Activated CD4-positive, CD25-positive, alpha-beta regulatory T cell treated with anti-CD3 and anti-CD28 coated beads, Interleukin-2, amount 50 U/mL, for 24 hours (primary cell): ENCODE measurements at regions not wholly inside any gene's neighbourhood (a gene's known extent, or its start where the extent isn't known, plus 50 kb on each side); places are given as distances from the start of the nearest gene placed in this dataset.
"Not testable (repeated sequence)": the region's sequence is repeated elsewhere in the genome, so short reads cannot be mapped to it uniquely, and the experiment has no call there.

Experiments used
- ATAC-seq, 2 donors: fragments of 150-1000 bp; cut with Tn5 transposase; one replicate each; pipeline ENCODE4 v1.10.0; 2021; ENCODE audit warnings: mild to moderate bottlenecking in 1 of 2, moderate library complexity in 1 of 2

DNA sequence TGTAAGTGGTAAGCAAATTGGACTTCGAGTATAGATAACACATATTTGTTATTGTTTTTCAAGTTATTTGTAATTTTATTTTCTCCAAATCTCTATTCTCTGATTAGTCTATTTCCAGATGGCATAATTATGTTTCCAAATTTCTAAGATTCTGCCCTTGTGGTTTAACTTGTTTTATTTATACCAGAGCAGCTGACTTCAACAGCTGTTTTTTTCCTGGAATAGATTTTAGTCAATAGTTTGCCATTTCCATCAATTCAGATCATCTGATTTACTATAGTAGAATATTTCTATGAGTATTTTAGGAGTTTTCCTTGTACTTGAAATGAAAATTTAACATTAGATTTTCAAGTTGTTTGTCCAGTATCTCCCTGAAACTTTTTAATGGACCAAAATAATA is 848.7 kb upstream of the MIR17HG start:
- no peak for ATAC-seq

DNA sequence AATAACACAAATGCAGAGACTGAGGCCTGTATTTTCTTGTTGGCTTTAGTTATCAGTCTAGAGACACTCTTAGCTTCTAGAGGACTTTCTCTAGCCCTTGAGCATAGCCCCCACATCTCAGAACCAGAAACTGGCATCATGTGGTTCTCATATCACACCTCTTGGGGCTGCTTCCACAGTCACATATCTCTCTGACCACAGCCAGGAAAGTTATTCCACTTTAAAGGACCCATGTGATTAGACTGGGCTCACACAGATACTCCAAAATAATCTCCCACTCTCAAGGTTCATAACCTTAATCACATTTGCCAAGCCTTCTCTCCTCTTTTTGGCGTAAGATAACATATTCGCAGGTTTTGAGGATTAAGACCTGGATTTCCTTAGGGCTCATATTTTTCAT is 846.9 kb upstream of the MIR17HG start:
- no peak for ATAC-seq

DNA sequence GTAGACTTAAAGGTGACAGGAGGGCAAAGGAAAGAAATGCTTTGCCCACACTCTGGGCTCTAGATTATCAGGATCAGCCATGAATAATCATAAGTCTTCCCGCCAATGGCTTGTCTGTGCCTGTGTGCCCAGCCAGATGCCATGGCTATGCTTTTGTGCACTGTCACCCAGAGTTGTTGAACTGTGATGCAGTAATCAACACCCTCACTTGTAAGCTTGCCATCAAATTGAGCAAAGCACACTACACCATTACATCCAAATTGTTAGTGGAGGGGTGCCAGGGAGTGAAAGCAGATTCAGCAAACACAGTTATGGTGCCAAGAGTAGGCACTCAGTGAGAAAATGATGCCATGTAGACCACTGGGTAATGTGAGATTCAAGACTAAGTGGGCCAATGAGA is 845.3 kb upstream of the MIR17HG start:
- no peak for ATAC-seq

DNA sequence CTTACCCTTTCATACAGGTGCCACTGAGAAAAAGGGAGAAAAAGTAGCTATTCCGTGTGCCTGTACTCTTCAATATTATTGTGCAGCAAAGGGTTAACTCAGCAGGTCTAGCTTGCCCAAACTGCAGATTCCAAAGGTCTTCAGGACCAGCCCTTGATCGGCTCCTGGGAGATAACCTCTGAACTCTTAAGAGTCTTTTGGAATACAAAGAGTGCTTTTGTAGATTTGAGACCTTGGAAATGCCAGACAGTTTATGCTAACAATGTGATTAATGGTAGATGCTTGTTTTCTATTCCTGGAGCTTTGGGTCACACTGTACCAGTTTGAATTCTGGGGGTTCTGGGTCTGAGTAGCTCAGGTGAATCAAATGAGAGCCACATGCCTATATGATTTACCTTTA is 844.7 kb upstream of the MIR17HG start:
- no peak for ATAC-seq

DNA sequence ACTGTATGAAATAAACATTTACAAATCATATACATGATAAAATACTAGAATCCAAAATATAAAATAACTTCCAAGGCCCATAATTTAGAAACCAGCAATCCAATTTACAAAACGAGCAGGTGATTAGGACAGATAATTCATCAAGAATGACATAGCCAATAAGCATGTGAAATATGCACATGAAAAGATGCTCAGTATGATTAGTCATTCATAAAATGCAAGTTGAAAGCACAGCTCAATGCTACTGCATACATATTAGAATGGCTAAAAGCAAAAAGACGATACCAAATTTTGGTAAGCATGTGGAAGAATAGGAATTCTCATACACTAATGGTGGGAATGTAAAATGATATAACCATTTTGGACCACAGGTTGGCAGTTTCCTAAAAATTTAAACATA is 837.2 kb upstream of the MIR17HG start:
- ATAC-seq, result no peak

DNA sequence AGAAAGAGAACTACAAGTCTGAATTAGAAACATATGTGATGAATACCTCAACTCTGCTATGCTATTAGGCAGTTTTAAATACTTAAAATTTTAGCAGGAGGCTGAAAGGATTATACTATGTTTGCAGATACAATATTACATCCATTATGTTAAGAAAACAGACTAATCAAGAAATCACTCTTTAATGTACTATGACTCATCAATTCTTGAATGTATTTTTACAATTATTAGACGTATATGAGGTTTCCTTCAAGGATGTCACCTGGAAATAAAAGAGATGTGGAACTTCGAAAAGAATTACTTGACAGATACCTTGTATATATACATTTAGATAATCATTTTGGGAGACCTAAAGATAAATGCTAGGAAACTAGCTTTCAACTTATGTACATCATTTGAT is 835.6 kb upstream of the MIR17HG start:
- ATAC-seq, result no peak

DNA sequence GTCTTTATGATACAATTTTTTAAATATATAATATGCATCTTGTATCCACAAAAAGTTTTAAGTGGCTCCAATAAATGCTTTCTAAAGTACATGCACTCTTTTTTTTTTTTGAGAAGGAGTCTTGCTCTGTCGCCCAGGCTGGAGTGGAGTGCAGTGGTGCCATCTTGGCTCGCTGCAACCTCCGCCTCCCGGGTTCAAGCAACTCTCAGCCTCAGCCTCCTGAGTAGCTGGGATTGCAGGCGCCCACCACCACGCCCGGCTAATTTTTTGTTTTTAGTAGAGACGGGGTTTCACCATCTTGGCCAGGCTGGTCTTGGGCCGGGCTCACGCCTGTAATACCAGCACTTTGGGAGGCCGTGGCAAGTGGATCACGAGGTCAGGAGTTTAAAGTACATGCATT is 832.8 kb upstream of the MIR17HG start:
- not testable (repeated sequence) for ATAC-seq

DNA sequence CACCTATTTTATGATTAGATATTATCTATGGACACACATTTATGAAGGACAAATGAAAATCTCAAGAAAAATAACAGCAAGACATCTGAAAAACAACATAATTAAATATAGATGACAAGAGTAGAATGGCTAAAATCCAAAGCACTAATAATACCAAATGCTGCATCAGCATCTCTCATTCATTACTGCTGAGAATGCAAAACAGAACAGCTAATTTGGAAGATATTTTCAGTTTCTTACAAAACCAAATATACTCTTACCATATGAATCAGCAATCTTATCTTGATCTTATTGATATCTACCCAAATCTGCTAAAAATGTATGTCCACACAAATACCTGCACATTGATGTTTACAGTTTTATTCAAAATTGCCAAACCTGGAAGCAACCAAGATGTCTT is 829.1 kb upstream of the MIR17HG start:
- ATAC-seq, result no peak

DNA sequence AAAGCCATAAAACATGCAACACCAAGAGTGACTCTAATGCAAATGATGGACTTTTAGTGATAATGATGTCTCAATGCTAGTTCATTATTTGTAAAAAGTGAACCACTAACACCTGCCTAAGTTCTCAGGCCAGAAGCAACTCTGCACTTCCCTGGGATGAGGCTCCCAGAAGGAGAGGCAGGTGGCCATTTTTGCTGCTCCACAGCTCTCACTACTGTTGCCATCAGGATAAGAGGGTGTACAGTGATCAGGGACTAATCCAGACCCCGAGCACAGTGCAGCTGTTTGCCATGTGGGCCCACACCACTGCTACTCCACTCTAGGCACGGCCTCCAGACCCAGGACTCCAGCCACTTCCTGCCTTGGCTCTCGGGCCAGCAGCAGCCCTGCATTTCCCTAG is 828.3 kb upstream of the MIR17HG start:
- ATAC-seq, result no peak

DNA sequence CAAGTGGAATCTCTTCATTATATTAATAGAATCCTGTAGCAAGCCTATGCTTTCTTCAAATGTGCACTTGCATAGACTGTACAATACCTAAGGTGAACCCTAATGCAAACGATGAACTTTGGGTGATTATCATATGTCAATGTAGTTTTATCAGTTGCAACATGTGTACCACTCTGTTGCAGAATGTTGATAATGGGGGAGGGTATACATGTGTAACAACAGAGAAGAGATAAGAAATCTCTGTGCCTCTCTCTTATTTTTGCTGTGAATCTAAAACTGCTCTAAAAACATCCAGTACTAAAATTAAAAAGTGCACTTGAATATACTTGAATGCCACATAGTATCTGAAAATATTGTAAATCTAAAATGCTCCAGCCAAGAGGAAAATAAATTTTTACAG is 820.8 kb upstream of the MIR17HG start:
- no peak for ATAC-seq

DNA sequence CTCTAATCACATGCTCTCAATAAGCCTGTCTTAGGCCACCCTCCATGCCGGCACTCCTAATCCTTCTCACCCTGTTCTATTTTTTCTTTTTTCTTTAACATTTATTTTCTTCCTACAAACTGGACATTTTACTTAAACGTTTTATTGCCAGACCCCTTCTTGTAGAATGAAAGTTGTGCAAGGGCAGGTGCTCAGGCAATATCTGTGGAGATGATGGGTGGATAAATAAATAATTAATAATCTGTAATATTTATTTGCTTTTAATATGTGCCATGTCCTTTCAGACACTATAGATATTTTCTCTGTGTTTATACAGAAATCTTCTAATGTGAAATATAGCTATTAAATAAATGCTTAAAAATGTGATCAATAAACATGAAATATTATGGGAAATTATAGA is 815.7 kb upstream of the MIR17HG start:
- no peak for ATAC-seq

DNA sequence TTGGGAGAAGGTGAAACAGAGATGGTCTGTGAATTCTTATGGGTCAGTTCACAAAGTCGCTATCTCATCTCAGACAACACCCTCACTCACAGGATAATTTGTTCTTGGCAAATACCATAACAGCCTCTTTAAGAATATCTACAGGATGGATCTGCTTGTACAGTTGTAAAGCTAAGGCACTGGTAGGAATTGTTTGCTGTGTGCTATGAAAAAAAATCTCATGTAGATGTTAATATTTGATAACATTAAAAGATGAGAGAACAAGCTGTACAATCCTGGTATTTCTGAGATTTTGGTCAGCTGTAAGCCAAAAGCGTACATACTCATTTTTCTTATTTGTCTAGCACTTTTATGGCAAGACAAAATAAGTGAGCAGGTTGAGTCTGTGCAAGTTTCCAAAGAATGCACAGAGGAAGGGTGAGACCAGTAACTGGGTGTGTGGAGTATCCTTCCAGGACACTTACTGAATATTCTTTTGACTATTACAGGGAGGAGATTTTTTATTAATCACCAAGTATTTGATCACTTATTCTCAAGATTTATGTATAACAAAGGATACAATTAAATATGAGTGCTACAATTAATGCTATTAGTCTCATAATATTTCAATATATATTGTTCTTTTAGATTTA is 814.5 kb upstream of the MIR17HG start:
- no peak for ATAC-seq

DNA sequence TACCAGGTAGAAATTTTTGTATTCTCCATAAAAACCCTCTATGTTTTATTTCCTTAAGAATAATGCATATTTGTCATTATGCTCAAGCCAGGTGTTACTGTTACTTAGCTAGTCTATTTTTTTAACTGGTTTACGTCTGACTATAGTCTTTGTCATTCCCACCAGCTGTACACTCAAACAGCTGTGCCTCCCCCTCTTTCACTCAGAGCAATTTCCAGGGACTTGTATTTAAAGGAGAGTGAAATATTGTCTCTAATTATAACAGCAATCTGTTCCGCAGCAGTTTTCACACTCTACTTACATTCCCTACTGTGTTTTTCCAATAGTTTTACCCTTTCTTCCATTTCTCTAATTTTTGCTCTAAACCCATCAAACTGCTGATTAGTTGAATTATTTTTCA is 813.6 kb upstream of the MIR17HG start:
- ATAC-seq, result no peak

DNA sequence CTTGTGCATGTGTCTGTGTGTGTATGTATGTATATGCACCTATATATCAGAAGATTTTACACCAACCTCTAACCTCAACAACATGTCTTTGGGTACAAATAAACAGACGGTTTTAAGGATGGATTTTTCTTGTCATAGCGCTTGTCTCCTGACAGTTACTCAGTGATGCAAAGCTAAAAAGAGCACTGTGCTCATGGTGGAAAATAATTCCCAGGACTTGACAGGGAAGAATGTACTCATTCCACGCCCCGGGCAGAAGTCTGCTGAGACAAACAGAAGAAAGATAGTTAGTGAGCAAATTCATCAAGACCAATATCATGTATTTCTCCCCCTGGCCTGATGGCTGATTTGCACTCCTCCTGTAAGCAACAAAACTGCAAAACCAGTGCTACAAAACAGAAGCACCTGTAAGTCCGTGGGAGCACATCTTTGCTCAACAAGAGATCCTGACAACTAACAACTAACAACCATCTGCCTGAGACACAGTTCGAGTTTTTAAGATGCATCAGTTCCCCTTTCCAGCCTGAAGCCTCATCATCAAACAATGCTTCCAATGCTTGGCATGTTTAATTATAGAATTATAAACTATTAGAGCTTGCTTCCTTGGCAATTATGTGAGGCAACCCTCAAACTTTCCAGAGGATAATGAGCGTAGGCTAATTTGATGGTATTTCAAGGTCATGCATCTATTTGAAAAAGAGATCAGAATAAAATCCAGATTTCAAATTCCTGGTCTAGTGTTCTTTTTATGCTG is 812.7 kb upstream of the MIR17HG start:
- ATAC-seq, result no peak

DNA sequence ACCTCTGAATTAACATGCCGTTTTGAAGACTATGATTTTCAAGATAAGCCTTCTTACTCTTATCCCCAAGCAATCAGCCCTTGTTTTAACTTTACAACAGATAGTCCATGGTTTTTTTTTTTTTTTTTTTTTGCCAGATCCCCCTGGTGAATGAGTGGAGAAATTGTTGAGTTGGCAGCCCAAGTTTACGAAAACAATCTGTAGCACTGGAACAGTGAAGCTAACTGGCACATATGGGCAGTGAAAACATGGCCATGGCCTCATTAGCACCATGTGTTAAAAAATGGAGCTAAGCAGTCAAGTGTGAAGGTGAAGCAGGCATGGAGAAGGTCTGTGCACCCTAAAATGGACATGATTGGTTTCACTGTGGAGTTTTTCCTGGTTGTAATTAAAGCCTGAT is 812.1 kb upstream of the MIR17HG start:
- no peak for ATAC-seq

DNA sequence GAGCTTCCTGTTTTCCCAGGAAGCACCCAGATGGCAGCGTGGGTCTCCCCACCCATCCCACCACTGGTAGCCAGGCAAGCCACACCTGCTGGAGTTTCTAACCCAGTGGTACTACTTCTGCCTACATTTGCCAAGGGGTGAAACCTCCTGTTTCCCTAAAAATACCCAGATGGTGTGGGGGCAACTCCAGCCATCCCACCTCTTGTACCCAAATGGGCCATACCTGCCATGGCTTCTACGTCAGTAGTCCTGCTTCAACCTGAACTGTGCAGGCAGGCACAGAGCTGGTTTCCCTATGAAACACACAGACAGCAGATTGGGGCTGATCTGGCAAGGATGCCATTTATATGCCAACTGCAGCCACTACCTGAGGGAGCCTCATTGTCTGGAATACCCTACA is 809.4 kb upstream of the MIR17HG start:
- ATAC-seq, result no peak

DNA sequence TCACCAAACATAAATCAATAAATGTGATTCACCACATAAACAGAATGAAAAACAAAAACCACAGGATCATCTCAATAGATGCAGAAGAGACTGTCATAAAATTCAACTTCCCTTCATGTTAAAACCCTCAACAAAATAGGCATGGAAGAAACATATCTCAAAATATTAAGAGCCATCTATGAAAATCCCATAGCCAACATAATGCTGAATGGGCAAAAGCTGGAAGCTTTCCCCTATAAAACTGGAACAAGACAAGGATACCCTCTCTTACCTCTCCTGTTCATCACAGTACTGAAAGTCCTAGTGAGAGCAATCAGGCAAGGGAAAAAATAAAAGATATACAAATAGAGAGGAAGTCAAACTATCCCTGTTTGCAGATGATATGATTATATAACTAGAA is 806.1 kb upstream of the MIR17HG start:
- no peak for ATAC-seq

DNA sequence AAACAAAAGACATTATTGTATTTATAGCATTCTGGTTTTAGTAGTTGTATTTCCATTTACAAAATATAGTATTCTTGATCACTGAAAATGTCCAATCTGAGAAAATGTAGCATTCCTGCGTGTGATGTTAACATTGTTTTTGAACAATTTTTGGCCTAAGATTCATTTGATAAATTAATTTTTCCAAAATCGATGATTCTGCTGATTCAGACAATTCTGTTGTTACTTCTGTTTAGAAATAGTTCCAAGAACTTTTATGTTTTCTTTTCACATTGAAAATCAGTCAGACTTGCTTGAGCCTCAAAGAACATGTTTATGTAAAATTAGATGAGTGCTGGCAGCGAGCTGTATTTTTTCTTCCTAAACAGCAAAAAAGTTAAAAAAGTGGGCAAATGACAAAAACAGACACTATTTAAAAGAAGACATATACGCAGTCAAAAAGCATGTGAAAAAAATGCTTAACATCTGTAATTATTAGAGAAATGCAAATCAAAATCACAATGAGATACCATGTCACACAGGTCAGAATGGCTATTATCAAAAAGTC is 804.5 kb upstream of the MIR17HG start:
- ATAC-seq, result no peak

DNA sequence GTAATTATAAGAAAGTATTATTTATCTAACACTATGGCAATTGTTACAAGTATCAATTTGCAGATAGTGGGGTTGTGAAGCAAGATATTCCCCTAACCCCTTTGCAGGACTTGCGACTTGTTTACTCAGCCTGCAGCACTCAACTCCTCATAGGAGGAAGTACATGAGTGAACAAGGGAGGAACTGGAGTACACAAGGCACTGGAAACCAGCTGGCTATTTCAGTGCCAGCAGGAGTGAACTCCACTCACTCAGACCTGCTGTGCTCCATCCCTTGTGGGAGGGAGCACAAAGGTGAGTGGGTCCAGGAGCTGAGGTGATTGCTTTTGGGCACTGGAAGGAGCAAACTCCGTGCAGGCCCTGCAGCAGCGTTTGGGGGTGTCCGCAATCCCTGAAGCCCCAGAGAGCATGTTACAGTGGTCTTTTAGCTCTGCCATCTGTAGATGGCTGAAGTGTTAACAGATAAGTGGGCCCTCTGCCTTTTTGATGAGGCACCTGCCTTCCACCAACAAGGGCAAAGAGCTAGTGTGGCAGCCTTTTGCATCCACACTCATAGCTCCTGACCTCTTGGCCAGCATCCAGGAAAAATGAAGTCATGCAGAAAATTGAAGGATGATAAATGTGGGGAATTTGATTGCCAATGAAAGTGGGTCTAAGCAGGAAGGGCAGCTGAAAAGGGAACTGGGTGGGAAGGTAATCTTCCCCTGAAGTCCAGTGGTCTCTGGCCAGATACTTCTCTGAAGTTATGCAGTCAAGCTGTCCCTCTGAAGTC is 802.2 kb upstream of the MIR17HG start:
- ATAC-seq, result no peak

DNA sequence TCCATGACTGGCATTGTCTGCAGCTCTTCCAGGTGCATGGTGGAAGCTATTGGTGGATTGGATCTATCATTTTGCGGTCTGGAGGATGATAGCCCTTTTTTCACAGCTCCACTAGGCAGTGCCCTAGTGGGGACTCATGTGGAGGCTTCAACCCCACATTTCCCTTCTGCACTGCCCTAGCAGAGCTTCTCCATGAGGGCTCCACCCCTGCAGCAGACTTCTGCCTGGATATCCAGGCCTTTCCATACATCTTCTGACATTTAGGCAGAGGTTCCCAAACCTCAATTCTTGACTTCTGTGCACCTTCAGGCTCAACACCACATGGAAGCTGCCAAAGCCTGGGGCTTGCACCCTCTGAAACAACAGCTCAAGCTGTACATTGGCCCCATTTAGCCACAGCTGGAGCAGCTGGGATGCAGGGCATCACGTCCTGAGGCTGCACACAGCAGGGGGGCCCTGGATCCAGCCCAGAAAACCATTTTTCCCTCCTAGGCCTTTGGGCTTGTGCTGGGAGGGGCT is 800.2 kb upstream of the MIR17HG start:
- no peak for ATAC-seq

DNA sequence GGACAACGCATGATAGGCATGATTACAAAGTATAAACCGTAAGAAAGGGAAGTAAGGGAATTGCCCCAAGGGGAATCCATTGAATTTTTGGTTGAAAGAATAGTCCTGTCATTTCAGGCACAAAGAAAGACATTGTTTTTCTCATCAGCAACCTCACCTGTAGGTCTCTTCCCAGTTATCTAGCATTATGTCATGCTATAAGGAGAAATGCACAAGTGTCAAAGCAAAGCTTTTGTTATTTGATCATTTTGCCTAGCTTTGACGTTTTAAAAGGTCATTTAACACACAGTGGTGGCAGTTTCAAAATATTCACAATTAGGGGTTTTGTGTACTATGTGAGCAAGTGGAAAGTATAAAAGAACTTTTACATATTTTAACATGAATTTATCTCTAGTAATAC is 796.2 kb upstream of the MIR17HG start:
- ATAC-seq, result no peak

DNA sequence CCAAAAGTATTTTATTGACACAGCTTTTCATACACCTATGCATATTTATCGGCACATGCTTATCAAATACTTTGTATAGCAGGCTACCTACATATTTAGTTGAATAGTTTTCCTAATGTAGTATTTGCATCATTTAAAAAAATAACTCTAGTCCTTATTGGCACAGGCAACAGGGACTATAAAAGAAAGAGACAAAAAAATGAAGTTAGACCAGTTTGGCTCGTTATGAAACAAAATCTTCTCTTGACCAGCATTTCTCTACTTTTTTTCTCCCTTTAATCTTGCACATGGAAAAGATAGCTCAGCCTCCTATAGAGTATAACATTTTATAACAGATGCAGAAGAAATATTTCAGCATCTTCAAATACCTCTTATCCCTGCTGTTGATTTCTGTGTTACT is 794.8 kb upstream of the MIR17HG start:
- no peak for ATAC-seq

DNA sequence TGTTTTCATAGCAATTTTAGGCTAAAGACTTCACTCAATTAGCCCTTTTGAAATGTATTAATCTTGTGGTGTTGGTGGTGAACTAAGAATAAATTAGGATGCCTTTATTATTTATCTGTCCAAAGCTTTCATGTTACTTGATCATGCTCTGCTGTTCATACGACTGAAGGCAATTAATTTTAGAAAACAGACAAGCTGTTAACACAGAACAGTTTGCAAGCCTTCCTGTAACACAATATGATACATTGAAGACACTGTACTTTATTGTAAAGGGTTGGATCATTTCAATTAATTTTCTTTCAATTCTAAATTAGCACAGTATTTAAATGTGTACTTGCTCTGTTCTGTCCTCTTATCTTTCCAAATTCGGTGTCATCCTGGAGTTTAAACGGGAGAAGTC is 794.3 kb upstream of the MIR17HG start:
- no peak for ATAC-seq

DNA sequence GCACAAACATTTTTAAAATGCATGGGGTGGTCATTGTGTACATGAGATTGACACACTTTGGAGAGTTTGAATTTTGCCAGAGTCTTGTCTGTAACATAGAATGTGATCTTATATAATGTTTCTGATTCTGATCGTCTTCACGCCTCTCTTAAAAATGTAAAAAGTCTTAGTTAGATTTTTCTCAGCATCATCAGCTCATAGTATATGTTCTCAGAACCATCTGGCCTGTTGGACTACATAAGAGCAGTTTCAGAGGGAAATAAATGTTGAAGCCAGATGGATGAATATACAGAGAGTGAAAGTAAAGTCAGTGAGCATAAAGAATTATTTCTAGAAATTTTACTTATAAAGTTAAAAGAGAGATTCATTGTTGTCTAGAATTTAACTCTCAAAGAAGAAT is 789.9 kb upstream of the MIR17HG start:
- ATAC-seq, result no peak
